ENCODE measurements at regions not wholly inside any gene's neighbourhood (a gene's known extent, or its start where the extent isn't known, plus 50 kb on each side); places are given as distances from the start of the nearest gene placed in this dataset.
"Not testable (repeated sequence)": the region's sequence is repeated elsewhere in the genome, so short reads cannot be mapped to it uniquely, and the experiment has no call there.

DNA sequence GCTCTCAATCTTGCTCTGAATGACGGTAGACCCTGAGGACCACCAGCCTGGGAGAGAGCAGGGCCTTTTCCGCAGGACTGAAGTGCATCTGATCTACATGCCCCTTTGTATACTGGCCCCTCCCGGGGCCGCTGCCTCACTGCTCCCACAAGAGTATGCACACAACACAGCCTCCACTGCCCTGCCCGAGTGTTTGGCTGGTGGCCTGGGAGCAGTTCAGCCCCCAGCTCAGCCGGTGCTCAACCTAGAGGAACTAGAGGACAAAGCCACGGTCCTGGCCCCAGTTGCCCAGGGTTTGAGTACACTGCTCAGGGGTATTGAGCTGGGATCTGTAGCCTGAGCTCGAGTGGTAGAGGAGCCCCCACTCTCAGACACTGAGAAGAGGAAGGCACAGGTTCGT lies 118.9 kb upstream of the CAB39 start:
- no peak overlapping the region for H3K27ac ChIP-seq
- TF ChIP-seq, protein P1, sequence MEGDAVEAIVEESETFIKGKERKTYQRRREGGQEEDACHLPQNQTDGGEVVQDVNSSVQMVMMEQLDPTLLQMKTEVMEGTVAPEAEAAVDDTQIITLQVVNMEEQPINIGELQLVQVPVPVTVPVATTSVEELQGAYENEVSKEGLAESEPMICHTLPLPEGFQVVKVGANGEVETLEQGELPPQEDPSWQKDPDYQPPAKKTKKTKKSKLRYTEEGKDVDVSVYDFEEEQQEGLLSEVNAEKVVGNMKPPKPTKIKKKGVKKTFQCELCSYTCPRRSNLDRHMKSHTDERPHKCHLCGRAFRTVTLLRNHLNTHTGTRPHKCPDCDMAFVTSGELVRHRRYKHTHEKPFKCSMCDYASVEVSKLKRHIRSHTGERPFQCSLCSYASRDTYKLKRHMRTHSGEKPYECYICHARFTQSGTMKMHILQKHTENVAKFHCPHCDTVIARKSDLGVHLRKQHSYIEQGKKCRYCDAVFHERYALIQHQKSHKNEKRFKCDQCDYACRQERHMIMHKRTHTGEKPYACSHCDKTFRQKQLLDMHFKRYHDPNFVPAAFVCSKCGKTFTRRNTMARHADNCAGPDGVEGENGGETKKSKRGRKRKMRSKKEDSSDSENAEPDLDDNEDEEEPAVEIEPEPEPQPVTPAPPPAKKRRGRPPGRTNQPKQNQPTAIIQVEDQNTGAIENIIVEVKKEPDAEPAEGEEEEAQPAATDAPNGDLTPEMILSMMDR (conservative IDR thresholded peaks at IDR 0.05) = no peak
- TF ChIP-seq ZFX (IDR thresholded peaks at IDR 0.05) = no peak

DNA sequence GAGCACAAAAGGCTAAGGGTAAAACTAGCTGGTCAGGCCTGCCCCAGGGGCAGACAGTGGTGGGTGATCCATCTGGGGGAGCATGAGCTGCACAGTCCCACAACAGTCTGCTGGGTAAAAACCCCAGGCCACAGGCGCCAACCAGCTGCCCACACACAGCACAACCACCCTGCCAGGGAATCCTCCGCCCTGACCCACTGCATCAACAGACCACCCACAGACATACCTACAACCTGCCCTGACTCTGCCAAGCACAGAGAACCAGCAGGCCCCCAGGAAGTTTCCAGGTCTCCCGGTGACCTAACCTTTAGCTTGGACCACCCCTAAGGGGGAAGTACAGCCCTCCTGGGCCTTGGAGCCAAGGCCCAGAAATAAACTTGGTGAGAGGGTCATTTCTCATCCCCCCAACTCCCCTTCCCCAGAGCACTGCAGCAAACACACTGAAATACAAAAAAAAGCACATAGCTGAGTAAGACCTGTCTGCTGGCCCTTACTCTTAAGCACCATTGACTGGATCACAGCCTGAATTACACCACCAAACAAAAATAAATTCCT lies 118.3 kb upstream of the CAB39 start:
- no peak overlapping the region for H3K27ac ChIP-seq
- no peak for TF ChIP-seq ZFX (IDR thresholded peaks at IDR 0.05)

DNA sequence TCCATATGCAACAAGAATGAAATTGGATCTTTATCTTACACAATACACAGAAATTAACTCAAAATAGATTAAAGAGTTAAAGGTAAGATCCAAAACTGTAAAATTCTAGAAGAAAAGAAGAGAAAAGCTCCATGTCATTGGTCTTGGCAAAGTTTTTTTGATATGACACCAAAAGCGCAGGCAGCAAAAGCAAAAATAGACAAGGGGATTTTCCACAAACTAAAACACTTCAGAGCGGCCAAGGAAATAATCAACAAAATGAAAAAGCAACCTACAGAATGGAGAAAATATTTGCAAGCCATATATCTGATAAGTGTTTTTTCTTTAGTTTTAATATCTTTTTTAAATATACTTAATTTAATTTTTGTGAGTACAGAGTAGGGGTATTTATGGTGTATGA lies 112.8 kb upstream of the CAB39 start:
- TF ChIP-seq, protein P1 (conservative IDR thresholded peaks at IDR 0.05) = no peak
- TF ChIP-seq ZFX (IDR thresholded peaks at IDR 0.05) = no peak
- no peak overlapping the region for H3K27ac ChIP-seq

DNA sequence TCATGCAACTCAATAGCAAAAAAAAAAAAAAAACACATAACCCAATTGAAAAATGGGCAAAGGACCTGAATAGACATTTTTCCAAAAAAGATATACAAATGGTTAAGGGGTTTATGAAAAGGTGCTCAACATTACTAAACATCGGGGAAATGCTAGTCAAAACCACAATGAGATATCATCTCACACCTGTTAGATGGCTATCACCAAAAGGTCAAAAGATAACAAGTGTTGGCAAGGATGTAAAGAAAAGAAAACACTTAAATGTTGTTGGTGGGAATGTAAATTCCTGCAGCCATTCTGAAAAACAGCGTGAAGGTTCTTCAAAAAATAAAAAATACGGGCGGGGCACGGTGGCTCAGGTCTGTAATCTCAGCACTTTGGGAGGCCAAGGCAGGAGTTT lies 112.4 kb upstream of the CAB39 start:
- no peak overlapping the region for H3K27ac ChIP-seq
- TF ChIP-seq, protein P1 (conservative IDR thresholded peaks at IDR 0.05) = no peak
- TF ChIP-seq ZFX (IDR thresholded peaks at IDR 0.05) = no peak

DNA sequence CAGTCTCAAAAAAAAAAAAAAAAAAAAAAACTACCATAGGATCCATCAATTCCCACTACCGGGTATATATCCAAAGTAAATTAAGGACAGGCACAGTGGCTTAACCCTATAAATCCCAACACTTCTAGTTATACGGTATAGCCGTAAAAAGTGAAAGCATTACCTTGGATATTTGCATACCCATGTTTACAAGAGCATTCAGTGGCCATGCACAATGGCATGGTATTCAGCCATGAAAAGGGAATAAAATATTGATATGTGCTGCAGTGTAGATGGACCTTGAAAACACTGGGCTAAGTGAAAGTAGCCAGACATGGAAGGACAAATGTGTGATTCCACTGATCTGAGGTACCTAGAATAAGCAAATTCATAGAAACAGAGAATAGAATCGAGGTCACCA lies 111.8 kb upstream of the CAB39 start:
- no peak for TF ChIP-seq ZFX (IDR thresholded peaks at IDR 0.05)
- TF ChIP-seq, protein P1 (conservative IDR thresholded peaks at IDR 0.05) = no peak
- H3K27ac ChIP-seq = no peak overlapping the region

DNA sequence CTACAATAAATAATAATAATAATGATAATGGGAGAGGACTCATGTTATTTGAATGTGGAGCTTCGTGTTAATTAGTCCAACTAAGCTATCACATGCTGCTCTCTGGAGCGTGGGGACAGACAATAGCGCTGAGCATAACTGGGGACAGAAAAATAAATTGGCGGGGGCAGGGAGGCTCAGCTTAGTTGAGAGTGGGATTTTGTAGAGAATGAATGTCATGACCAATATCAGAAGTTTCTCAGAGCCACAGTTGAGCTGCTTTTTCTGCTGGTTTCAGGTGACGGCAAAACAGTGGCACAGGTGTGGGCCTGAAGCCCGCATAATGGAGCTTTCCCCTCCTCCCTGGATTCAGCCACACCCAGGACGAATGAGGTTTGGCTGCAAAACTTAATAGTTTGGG lies 111.1 kb upstream of the CAB39 start:
- H3K27ac ChIP-seq = no peak overlapping the region
- TF ChIP-seq ZFX (IDR thresholded peaks at IDR 0.05) = no peak

DNA sequence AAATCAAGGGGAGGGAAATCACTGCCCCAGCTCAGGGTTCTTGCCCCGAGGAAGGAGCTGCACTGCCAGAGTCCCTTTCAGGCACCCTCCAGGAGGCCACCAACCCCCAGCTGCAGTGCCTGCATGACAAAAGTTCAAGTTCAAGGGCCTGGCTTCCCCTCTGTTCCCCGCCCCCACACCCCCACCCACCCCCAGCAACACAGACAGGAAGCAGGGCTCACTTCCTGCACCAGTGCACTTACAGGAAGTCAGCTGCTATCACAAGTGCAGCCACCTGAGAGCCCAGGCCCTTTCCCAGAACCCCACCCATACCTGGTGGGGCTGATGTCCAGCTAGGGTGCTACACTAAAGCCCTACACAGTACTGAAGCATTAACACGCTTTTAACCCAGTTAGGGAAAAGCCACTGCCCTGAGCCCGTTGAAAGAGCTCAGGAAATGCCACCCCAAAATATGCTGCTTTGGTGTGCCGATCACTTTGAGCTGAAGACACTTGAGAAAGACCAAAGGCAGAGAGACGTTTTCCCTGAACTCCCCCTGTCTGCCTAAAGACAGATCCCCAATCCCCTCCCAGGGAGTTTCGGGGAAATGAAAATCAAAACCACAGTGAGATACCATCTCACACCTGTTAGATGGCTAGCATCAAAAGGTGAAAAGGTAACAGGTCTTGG lies 109.9 kb upstream of the CAB39 start:
- TF ChIP-seq, protein P1 (conservative IDR thresholded peaks at IDR 0.05) = no peak
- no peak for TF ChIP-seq ZFX (IDR thresholded peaks at IDR 0.05)

DNA sequence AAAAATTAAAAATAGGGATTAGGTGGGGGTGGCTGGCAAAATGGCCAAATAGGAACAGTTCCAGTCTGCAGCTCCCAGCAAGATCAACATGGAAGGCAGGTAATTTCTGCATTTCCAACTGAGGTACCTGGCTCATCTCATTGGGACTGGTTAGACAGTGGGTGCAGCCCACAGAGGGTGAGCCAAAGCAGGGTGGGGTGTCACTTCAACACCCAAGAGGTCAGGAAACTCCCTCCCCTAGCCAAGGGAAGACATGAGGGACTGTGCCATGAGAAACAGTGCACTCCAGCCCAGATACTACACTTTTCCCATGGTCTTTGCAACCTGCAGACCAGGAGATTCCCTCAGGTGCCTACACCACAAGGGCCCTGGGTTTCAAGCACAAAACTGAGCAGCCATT lies 109.3 kb upstream of the CAB39 start:
- not testable (repeated sequence) for H3K27ac ChIP-seq

More for the DNA sequence above, 109.9 kb upstream of the CAB39 start:
- H3K27ac ChIP-seq = no peak overlapping the region

DNA sequence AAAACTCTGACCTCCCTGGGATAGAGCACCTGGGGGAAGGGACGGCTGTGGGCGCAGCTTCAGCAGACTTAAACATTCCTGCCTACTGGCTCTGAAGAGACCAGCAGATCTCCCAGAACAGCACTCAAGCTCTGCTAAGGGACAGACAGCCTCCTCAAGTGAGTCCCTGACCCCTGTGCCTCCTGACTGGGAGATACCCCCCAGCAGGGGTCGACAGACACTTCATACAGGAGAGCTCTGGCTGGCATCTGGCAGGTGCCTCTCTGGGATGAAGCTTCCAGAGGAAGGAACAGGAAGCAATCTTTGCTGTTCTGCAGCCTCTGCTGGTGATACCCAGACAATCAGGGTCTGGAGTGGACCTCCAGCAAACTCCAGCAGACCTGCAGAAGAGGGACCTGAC lies 108.5 kb upstream of the CAB39 start:
- H3K27ac ChIP-seq = not testable (repeated sequence)

DNA sequence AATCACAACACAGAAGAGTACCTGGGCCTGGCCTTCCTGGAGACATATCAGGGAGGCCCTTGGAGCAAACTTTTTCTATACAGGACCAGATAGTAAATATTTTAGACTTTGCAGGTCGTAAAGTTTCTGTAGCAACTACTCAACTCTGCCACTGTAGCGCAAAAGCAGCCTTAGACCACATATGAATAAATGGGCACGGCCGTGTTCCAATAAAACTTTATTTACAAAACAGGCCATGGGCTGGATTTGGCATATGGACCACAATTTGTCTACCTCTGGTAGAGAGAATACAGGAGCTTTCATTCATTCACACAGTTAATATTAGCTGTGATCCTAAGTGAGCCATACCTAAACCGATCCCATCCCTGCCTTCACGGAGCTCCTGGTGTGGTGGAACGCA lies 98.6 kb upstream of the CAB39 start:
- no peak for TF ChIP-seq ZFX (IDR thresholded peaks at IDR 0.05)
- TF ChIP-seq, protein P1 (conservative IDR thresholded peaks at IDR 0.05) = no peak
- no peak overlapping the region for H3K27ac ChIP-seq

All from C4-2B (cell line).